ENCODE measurements at regions not wholly inside any gene's neighbourhood (a gene's known extent, or its start where the extent isn't known, plus 50 kb on each side); places are given as distances from the start of the nearest gene placed in this dataset.
A peak's percentile ranks its signal among the peaks of the same experiment; 100 is the strongest.

- DNase-seq, result no peak
Measured at GRCh38 chr2:79453918-79454317, 58.9 kb upstream of the CTNNA2 start.

GRCh38 chr2:79452651-79453050 is 60.2 kb upstream of the CTNNA2 start:
- no peak for DNase-seq

- DNase-seq, result no peak
Measured at GRCh38 chr2:79447463-79447862, 65.4 kb upstream of the CTNNA2 start.

- no peak for DNase-seq
Measured at GRCh38 chr2:79446313-79446712, 66.5 kb upstream of the CTNNA2 start.

- DNase-seq, result no peak
Measured at GRCh38 chr2:79437433-79438267, 75.2 kb upstream of the CTNNA2 start.

GRCh38 chr2:79434362-79434761 is 78.5 kb upstream of the CTNNA2 start:
- no peak for DNase-seq

GRCh38 chr2:79432731-79433146 is 80.1 kb upstream of the CTNNA2 start:
- DNase-seq, result no peak

GRCh38 chr2:79428745-79429144 is 84.1 kb upstream of the CTNNA2 start:
- DNase-seq, result no peak

GRCh38 chr2:79414690-79415089 is 98.2 kb upstream of the CTNNA2 start:
- DNase-seq, result no peak

- DNase-seq, result no peak
Measured at GRCh38 chr2:79394485-79394859, 118.4 kb upstream of the CTNNA2 start.

- peak; percentile 7 for DNase-seq
Measured at GRCh38 chr2:79393806-79394484, 118.9 kb upstream of the CTNNA2 start.

GRCh38 chr2:79393107-79393685 is 119.7 kb upstream of the CTNNA2 start:
- no peak for DNase-seq

GRCh38 chr2:79389481-79389880 is 123.4 kb upstream of the CTNNA2 start:
- no peak for DNase-seq

- DNase-seq, result no peak
Measured at GRCh38 chr2:79388024-79388423, 124.8 kb upstream of the CTNNA2 start.

GRCh38 chr2:79387431-79387830 is 125.4 kb upstream of the CTNNA2 start:
- no peak for DNase-seq

- no peak for DNase-seq
Measured at GRCh38 chr2:79383681-79384080, 129.2 kb upstream of the CTNNA2 start.

GRCh38 chr2:79375817-79376216 is 137.0 kb upstream of the CTNNA2 start:
- no peak for DNase-seq

- no peak for DNase-seq
Measured at GRCh38 chr2:79373358-79374130, 139.3 kb upstream of the CTNNA2 start.

GRCh38 chr2:79370976-79371538 is 141.8 kb upstream of the CTNNA2 start:
- no peak for DNase-seq

GRCh38 chr2:79369127-79369526 is 143.7 kb upstream of the CTNNA2 start:
- no peak for DNase-seq

GRCh38 chr2:79368116-79368630 is 144.7 kb upstream of the CTNNA2 start:
- no peak for DNase-seq

- no peak for DNase-seq
Measured at GRCh38 chr2:79359419-79359818, 153.4 kb upstream of the CTNNA2 start.

GRCh38 chr2:79355569-79355968 is 157.3 kb upstream of the CTNNA2 start:
- no peak for DNase-seq

All from DMS79 (cell line).